Astrocyte (in vitro differentiated cells and primary cell): ENCODE measurements at regions not wholly inside any gene's neighbourhood (a gene's known extent, or its start where the extent isn't known, plus 50 kb on each side); places are given as distances from the start of the nearest gene placed in this dataset.
"Not testable (repeated sequence)": the region's sequence is repeated elsewhere in the genome, so short reads cannot be mapped to it uniquely, and the experiment has no call there.

Source experiments
- DNase-seq: peaks from one replicate; pipeline ENCODE4 v3.0.0-alpha.2; 2010; ENCODE audit warnings: low read depth
- FAIRE-seq: peaks from 2 replicates; lab custom pipeline; 2011; peaks lifted over from hg19 to GRCh38; lab: Jason Lieb, UNC
- H2AFZ ChIP-seq: 2 replicates; pipeline ENCODE4 v1.6.0; 2012; ENCODE audit warnings: low read depth, low read length, inconsistent platforms
- H3K27ac ChIP-seq: 2 replicates; pipeline ENCODE4 v1.5.1; 2011; ENCODE audit warnings: low read depth, low read length, inconsistent platforms
- H3K27me3 ChIP-seq: 2 replicates; pipeline ENCODE4 v1.6.0; 2011; ENCODE audit warnings: low read length, inconsistent platforms; ENCODE audit not compliant: insufficient read depth
- H3K36me3 ChIP-seq: 2 replicates; pipeline ENCODE4 v1.5.1; 2011; ENCODE audit warnings: low read length, inconsistent platforms; ENCODE audit not compliant: insufficient read depth
- H3K4me1 ChIP-seq: 2 replicates; pipeline ENCODE4 v1.5.1; 2011; ENCODE audit warnings: low read length, inconsistent platforms; ENCODE audit not compliant: insufficient read depth
- H3K4me2 ChIP-seq: 2 replicates; pipeline ENCODE4 v1.6.0; 2012; ENCODE audit warnings: low read length, inconsistent platforms
- H3K4me3 ChIP-seq: 2 replicates; pipeline ENCODE4 v1.5.1; 2011; ENCODE audit warnings: low read depth, mild to moderate bottlenecking, low read length, inconsistent platforms; ENCODE audit not compliant: insufficient read depth
- H3K79me2 ChIP-seq: 2 replicates; pipeline ENCODE4 v1.6.0; 2012; ENCODE audit warnings: mild to moderate bottlenecking, low read length, inconsistent platforms; ENCODE audit not compliant: insufficient read depth
- H3K9ac ChIP-seq: 2 replicates; pipeline ENCODE4 v1.6.0; 2012; ENCODE audit warnings: mild to moderate bottlenecking, low read length, inconsistent platforms
- H3K9me3 ChIP-seq: 2 replicates; pipeline ENCODE4 v1.5.1; 2012; ENCODE audit warnings: low read depth, mild to moderate bottlenecking, low read length, inconsistent platforms; ENCODE audit not compliant: insufficient read depth
- H4K20me1 ChIP-seq: 2 replicates; pipeline ENCODE4 v1.6.0; 2012; ENCODE audit warnings: low read length, inconsistent platforms; ENCODE audit not compliant: insufficient read depth
- H3K27ac Mint-ChIP-seq: one replicate; pipeline ENCODE4 v1.8.0; 2021; ENCODE audit warnings: mild to moderate bottlenecking, mixed read lengths; ENCODE audit not compliant: unreplicated experiment
- H3K27me3 Mint-ChIP-seq: one replicate; pipeline ENCODE4 v1.8.0; 2021; ENCODE audit warnings: low read depth, mixed read lengths; ENCODE audit not compliant: unreplicated experiment
- H3K36me3 Mint-ChIP-seq: one replicate; pipeline ENCODE4 v1.8.0; 2021; ENCODE audit warnings: low read depth, mixed read lengths; ENCODE audit not compliant: unreplicated experiment
- H3K4me1 Mint-ChIP-seq: one replicate; pipeline ENCODE4 v1.8.0; 2021; ENCODE audit warnings: low read depth, mixed read lengths; ENCODE audit not compliant: unreplicated experiment
- H3K4me3 Mint-ChIP-seq: one replicate; pipeline ENCODE4 v1.8.0; 2021; ENCODE audit warnings: mild to moderate bottlenecking, moderate library complexity, mixed read lengths; ENCODE audit not compliant: unreplicated experiment
- H3K9me3 Mint-ChIP-seq: one replicate; pipeline ENCODE4 v1.8.0; 2021; ENCODE audit warnings: mild to moderate bottlenecking, mixed read lengths; ENCODE audit not compliant: unreplicated experiment
- EZH2 ChIP-seq: IDR thresholded peaks from 2 replicates; pipeline ENCODE4 v1.6.1; 2012; ENCODE audit warnings: mild to moderate bottlenecking, low read length, inconsistent platforms; ENCODE audit not compliant: insufficient read depth
- TF ChIP-seq, protein P1 (sequence below): IDR thresholded peaks from 2 replicates; pipeline ENCODE4 v1.5.1; 2011; ENCODE audit warnings: low read depth, mild to moderate bottlenecking, inconsistent platforms, low read length, moderate library complexity; ENCODE audit not compliant: insufficient read depth

DNA sequence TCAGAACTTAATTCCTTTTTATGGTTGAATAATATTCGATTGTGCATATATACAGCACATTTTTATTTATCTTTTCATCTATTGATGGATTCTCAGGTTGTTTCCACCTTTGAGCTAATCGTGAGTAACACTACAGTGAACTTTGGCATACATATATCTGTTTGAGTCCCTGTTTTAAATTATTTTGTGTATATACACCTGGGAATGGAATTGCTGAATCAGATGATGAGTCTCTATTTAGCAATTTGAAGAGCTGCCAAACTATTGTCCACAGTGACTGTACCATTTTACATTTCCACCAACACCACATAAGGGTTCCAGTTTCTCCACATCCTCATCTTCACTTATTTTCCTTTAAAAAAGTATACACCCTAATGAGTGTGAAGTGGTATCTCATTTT lies 166.2 kb upstream of the FGF13 start:
- DNase-seq (peak; percentile 33), FAIRE-seq (no peak)
- Histone ChIP-seq H3K4me3 (no peak overlapping the region), H3K79me2 (no peaks in the 10 kb centered on the region), H2AFZ (no peak overlapping the region), H3K27me3 (no peaks in the 10 kb centered on the region), H3K4me2 (no peak overlapping the region), H3K9ac (no peak overlapping the region), H3K27ac (no peak overlapping the region), H3K9me3 (no peaks in the 10 kb centered on the region), H4K20me1 (no peaks in the 10 kb centered on the region), H3K36me3 (no peaks in the 10 kb centered on the region), H3K4me1 (peaks cover 2% of the 10 kb centered on the region)
- H3K27me3 Mint-ChIP-seq = no peaks in the 10 kb centered on the region
- H3K36me3 Mint-ChIP-seq = no peaks in the 10 kb centered on the region
- no peaks in the 10 kb centered on the region for H3K9me3 Mint-ChIP-seq
- H3K4me1 Mint-ChIP-seq = peaks cover 2% of the 10 kb centered on the region
- no peak overlapping the region for H3K4me3 Mint-ChIP-seq
- no peak for TF ChIP-seq EZH2
- TF ChIP-seq, protein P1, sequence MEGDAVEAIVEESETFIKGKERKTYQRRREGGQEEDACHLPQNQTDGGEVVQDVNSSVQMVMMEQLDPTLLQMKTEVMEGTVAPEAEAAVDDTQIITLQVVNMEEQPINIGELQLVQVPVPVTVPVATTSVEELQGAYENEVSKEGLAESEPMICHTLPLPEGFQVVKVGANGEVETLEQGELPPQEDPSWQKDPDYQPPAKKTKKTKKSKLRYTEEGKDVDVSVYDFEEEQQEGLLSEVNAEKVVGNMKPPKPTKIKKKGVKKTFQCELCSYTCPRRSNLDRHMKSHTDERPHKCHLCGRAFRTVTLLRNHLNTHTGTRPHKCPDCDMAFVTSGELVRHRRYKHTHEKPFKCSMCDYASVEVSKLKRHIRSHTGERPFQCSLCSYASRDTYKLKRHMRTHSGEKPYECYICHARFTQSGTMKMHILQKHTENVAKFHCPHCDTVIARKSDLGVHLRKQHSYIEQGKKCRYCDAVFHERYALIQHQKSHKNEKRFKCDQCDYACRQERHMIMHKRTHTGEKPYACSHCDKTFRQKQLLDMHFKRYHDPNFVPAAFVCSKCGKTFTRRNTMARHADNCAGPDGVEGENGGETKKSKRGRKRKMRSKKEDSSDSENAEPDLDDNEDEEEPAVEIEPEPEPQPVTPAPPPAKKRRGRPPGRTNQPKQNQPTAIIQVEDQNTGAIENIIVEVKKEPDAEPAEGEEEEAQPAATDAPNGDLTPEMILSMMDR = no peak
- H3K27ac Mint-ChIP-seq = no peak overlapping the region

DNA sequence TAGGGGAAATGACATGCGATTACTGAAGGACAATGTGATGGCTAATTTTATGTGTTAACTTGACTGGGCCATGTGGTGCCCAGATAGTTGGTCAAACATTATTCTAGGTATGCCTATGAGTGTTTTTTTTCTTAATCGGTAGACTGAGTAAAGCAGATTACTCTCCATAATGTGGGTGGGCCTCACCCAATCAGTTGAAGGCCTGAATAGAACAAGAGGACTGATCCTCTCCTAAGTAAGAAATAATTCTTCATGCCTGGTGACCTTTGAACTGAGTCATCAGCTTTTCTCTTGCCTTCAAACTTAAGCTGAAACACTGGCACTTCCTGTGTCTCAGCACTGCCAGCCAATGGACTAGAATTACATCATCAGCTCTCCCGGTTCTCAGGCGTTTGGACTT lies 164.0 kb upstream of the FGF13 start:
- H3K9ac ChIP-seq = no peak overlapping the region
- no peak overlapping the region for H3K27ac ChIP-seq
- H3K4me3 ChIP-seq = no peak overlapping the region
- H3K4me1 ChIP-seq = peaks cover 6% of the 10 kb centered on the region
- Mint-ChIP-seq H3K9me3 (no peaks in the 10 kb centered on the region), H3K4me3 (no peak overlapping the region), H3K4me1 (peaks cover 5% of the 10 kb centered on the region), H3K36me3 (no peaks in the 10 kb centered on the region), H3K27me3 (no peaks in the 10 kb centered on the region), H3K27ac (no peak overlapping the region)
- DNase-seq (no peak), FAIRE-seq (peak; percentile 92)
- no peak overlapping the region for H2AFZ ChIP-seq
- H4K20me1 ChIP-seq = no peaks in the 10 kb centered on the region
- H3K36me3 ChIP-seq = no peaks in the 10 kb centered on the region
- H3K79me2 ChIP-seq = no peaks in the 10 kb centered on the region
- no peak overlapping the region for H3K4me2 ChIP-seq
- no peaks in the 10 kb centered on the region for H3K27me3 ChIP-seq
- H3K9me3 ChIP-seq = no peaks in the 10 kb centered on the region
- TF ChIP-seq EZH2 = no peak
- TF ChIP-seq, protein P1 = no peak

DNA sequence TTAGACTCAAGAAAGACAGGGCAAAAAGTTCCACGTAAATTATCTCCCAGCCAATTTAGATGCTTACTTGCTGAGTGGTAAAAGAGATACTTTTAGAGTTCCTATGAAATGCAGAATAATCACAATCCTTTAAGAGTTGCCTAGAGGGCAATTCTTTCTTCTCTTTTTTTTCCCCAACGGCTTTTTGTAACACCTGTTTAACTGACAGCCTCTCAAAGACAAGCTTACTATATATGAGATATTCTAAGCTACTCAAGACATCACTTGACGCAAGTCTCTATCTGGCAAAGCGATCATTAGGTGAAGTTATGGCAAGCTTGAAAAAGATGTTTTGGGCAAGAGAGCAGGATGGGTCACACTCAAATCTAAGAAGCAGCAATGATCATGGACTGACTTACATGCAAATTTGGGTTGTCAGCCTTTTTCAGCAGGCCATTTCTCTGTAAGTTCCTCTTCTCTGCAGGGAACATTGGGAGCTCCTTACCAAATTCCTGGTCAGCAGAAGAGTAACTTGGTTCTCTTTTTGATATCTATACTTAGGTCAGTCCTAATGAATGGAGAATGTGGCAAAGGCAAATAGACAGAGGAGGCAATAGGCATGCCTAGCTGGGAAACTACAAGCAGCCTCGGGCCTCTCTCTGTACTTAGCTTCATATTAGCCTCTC lies 162.9 kb upstream of the FGF13 start:
- TF ChIP-seq EZH2 = no peak
- TF ChIP-seq, protein P1 = no peak
- no peak overlapping the region for H3K4me3 ChIP-seq
- H3K36me3 ChIP-seq = no peaks in the 10 kb centered on the region
- H3K79me2 ChIP-seq = no peaks in the 10 kb centered on the region
- H3K27me3 ChIP-seq = no peaks in the 10 kb centered on the region
- no peak overlapping the region for H2AFZ ChIP-seq
- no peak for DNase-seq
- H4K20me1 ChIP-seq = no peaks in the 10 kb centered on the region
- Mint-ChIP-seq H3K27me3 (no peaks in the 10 kb centered on the region), H3K27ac (no peak overlapping the region), H3K4me1 (peaks cover 5% of the 10 kb centered on the region), H3K4me3 (no peak overlapping the region), H3K9me3 (no peaks in the 10 kb centered on the region), H3K36me3 (no peaks in the 10 kb centered on the region)
- H3K4me2 ChIP-seq = no peak overlapping the region
- H3K9ac ChIP-seq = no peak overlapping the region
- H3K27ac ChIP-seq = no peak overlapping the region
- no peak for FAIRE-seq
- peaks cover 6% of the 10 kb centered on the region for H3K4me1 ChIP-seq
- no peaks in the 10 kb centered on the region for H3K9me3 ChIP-seq

DNA sequence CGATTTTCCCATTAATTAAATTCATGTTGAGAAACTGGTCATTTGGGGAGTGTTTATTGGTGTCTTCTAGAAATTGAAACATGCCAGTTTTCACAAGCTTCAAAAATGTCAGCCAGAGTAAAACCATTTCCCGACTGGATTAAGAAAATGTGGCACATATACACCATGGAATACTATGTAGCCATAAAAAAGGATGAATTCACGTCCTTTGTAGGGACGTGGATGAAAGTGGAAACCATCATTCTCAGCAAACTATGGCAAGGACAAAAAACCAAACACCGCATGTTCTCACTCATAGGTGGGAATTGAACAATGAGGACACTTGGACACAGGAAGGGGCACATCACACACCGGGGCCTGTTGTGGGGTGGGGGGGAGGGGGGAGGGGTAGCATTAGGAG lies 162.1 kb upstream of the FGF13 start:
- H4K20me1 ChIP-seq, H3K9me3 Mint-ChIP-seq, DNase-seq, FAIRE-seq, H3K9ac ChIP-seq, H3K4me1 ChIP-seq, H3K27me3 ChIP-seq, H2AFZ ChIP-seq, H3K9me3 ChIP-seq, H3K27ac Mint-ChIP-seq, H3K4me3 Mint-ChIP-seq, H3K36me3 Mint-ChIP-seq, H3K27ac ChIP-seq, H3K27me3 Mint-ChIP-seq, H3K4me2 ChIP-seq, H3K4me3 ChIP-seq, H3K4me1 Mint-ChIP-seq, H3K79me2 ChIP-seq, H3K36me3 ChIP-seq: not testable (repeated sequence)
